Ascending aorta (tissue), 2 donors: ENCODE measurements at regions not wholly inside any gene's neighbourhood (a gene's known extent, or its start where the extent isn't known, plus 50 kb on each side); places are given as distances from the start of the nearest gene placed in this dataset.

ENCODE experiments used
- DNase-seq, 2 donors: peaks; one replicate each; pipeline ENCODE4 v3.0.0-alpha.2; 2019; ENCODE audit warnings: low spot score in 2 of 2
- H3K27ac ChIP-seq, 2 donors: fragments of 200-600 bp; sonication (generic); one replicate each; pipeline ENCODE4 v1.5.1; 2016 to 2017; ENCODE audit warnings: mild to moderate bottlenecking in 1 of 2
- H3K27me3 ChIP-seq: fragments of 200-600 bp; sonication (generic); one replicate; pipeline ENCODE4 v1.5.1; 2017
- H3K36me3 ChIP-seq, 2 donors: fragments of 200-600 bp; sonication (generic); one replicate each; pipeline ENCODE4 v1.5.1; 2016
- H3K4me1 ChIP-seq, 2 donors: fragments of 200-600 bp; sonication (generic); one replicate each; pipeline ENCODE4 v1.5.1; 2016 to 2017; ENCODE audit warnings: mild to moderate bottlenecking in 1 of 2
- H3K4me3 ChIP-seq, 2 donors: fragments of 200-600 bp; sonication (generic); one replicate each; pipeline ENCODE4 v1.5.1; 2016 to 2017; ENCODE audit warnings: mild to moderate bottlenecking in 1 of 2
- H3K9me3 ChIP-seq, 2 donors: fragments of 200-600 bp; sonication (generic); one replicate each; pipeline ENCODE4 v1.5.1; 2016
- CTCF ChIP-seq, 3 experiments: fragments of 200-600 bp in 2 of 3; fragments of 450-650 bp in 1 of 3; sonication (generic) in 2 of 3; IDR thresholded peaks; one replicate each; pipeline ENCODE4 v1.5.1; 2016 to 2019; ENCODE audit warnings: antibody characterized with exemption in 3 of 3, mild to moderate bottlenecking in 1 of 3, moderate library complexity in 1 of 3
- intact Hi-C: fragments of 100-400 bp; cut with DNase I; formaldehyde crosslinking; loops from one replicate; pipeline ENCODE4 v1.15.1; 2023

DNA sequence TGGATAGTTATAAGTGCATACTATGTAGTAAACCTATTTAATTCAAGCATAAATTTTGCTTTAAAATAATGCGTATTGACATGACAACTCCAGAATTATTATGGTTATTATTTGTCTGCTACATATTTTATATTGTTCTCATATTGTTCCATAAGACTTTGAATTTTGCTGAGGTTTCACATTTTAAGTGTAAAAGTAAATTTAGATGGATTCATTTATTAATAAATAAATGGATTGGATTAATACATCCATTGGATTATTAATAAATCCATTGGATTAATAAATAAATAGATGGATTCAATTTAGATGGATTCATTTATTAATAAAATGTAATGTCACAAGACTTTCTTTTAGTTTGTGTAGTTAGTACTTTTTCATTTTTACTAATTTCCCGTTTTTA, 1768.0 kb upstream of the PCDH10 start:
- no peak for DNase-seq
- Histone ChIP-seq H3K4me1 (no peaks in the 10 kb centered on the region), H3K27ac (no peak overlapping the region), H3K36me3 (no peaks in the 10 kb centered on the region), H3K4me3 (no peak overlapping the region), H3K9me3 (no peaks in the 10 kb centered on the region), H3K27me3 (no peaks in the 10 kb centered on the region)
- intact Hi-C loops, result no loop called here
- TF ChIP-seq CTCF (IDR thresholded peaks at IDR 0.05), result no peak

- no peaks in the 10 kb centered on the region for H3K27me3 ChIP-seq
- H3K4me3 ChIP-seq, result no peak overlapping the region
- no peak for DNase-seq
- H3K4me1 ChIP-seq, result no peaks in the 10 kb centered on the region
- H3K27ac ChIP-seq, result no peak overlapping the region
- intact Hi-C loops, result no loop called here
- TF ChIP-seq CTCF (IDR thresholded peaks at IDR 0.05), result no peak
- no peaks in the 10 kb centered on the region for H3K9me3 ChIP-seq
- no peaks in the 10 kb centered on the region for H3K36me3 ChIP-seq
Measured at GRCh38 chr4:131382839-131383238, 1766.3 kb upstream of the PCDH10 start.

DNA sequence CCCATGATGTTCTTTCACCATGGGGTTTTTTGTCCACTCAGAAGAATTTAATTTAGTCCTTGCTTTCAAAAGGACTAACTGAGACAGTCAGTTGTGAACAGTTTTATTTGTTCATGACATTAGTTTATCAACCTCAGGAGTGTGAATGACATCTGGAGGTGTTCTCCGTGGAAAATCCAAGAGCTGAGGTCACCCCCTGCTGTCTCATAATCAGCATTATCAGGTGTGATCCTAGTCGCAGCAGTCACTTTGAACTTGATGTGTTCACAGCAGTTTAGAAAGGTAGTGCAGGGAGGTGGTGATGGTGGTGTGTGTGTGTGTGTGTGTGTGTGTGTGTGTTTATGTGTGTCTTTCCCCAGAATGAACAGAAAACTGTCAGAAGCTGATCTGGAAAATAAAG, 1760.8 kb upstream of the PCDH10 start:
- no peak for TF ChIP-seq CTCF (IDR thresholded peaks at IDR 0.05)
- intact Hi-C loops, result no loop called here
- no peaks in the 10 kb centered on the region for H3K9me3 ChIP-seq
- no peak overlapping the region for H3K27ac ChIP-seq
- H3K4me3 ChIP-seq, result no peak overlapping the region
- no peaks in the 10 kb centered on the region for H3K4me1 ChIP-seq
- no peaks in the 10 kb centered on the region for H3K36me3 ChIP-seq
- DNase-seq, result no peak
- H3K27me3 ChIP-seq, result no peaks in the 10 kb centered on the region

DNA sequence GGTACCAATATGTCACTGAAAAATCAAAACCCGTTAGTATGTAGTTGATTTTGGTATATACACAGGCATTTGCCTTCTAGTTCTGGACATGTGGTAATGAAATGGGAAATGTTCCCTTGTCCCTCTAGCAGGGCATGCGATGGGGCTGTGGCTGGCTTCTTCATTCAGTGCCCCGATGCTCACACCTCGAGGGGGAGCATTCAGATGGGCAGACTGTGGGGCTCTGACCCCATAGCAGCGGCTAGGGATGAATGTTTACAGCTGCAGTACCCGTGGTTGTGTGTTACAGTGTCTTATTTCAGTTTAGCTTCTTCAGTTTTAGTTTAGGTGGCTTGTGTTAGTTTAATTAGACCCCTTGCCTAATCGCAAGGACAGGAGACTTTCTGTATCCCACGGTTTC, 1741.0 kb upstream of the PCDH10 start:
- TF ChIP-seq CTCF (IDR thresholded peaks at IDR 0.05), result no peak
- Histone ChIP-seq H3K4me1 (no peaks in the 10 kb centered on the region), H3K9me3 (no peaks in the 10 kb centered on the region), H3K4me3 (no peak overlapping the region), H3K36me3 (no peaks in the 10 kb centered on the region), H3K27ac (no peak overlapping the region), H3K27me3 (no peaks in the 10 kb centered on the region)
- no peak for DNase-seq
- intact Hi-C loops, result no loop called here

GRCh38 chr4:131411393-131411792, 1737.7 kb upstream of the PCDH10 start:
- Histone ChIP-seq H3K27ac (no peak overlapping the region), H3K36me3 (no peaks in the 10 kb centered on the region), H3K27me3 (no peaks in the 10 kb centered on the region), H3K4me3 (no peak overlapping the region), H3K4me1 (no peaks in the 10 kb centered on the region), H3K9me3 (no peaks in the 10 kb centered on the region)
- DNase-seq, result no peak
- TF ChIP-seq CTCF (IDR thresholded peaks at IDR 0.05), result no peak
- intact Hi-C loops, result no loop called here

- DNase-seq, result no peak
- TF ChIP-seq CTCF (IDR thresholded peaks at IDR 0.05), result no peak
- H3K4me1 ChIP-seq, result no peaks in the 10 kb centered on the region
- H3K9me3 ChIP-seq, result no peaks in the 10 kb centered on the region
- intact Hi-C loops, result no loop called here
- H3K27me3 ChIP-seq, result no peaks in the 10 kb centered on the region
- H3K4me3 ChIP-seq, result no peak overlapping the region
- H3K36me3 ChIP-seq, result no peaks in the 10 kb centered on the region
- H3K27ac ChIP-seq, result no peak overlapping the region
Measured at GRCh38 chr4:131419147-131419546, 1729.9 kb upstream of the PCDH10 start.
